ENCODE measurements at regions not wholly inside any gene's neighbourhood (a gene's known extent, or its start where the extent isn't known, plus 50 kb on each side); places are given as distances from the start of the nearest gene placed in this dataset.

GRCh38 chr3:152071315-152071714, 197.4 kb upstream of the MBNL1 start:
- TF ChIP-seq YY1 (IDR thresholded peaks at IDR 0.05; ENCODE audit: insufficient read depth, insufficient read length) (no peak), ZNF274 (IDR thresholded peaks at IDR 0.05; ENCODE audit: low read depth, low read length) (no peak), SUZ12 (IDR thresholded peaks at IDR 0.05; ENCODE audit: extremely low read depth, insufficient read depth, insufficient read length) (no peak)

Data from NT2/D1 (cell line).